GM12892 (cell line): ENCODE measurements at regions not wholly inside any gene's neighbourhood (a gene's known extent, or its start where the extent isn't known, plus 50 kb on each side); places are given as distances from the start of the nearest gene placed in this dataset.

Experiments
- POLR2A ChIP-seq: IDR thresholded peaks from 2 replicates; pipeline ENCODE4 v1.6.1; 2011; ENCODE audit warnings: low read depth, low read length, control low read depth
- POLR2AphosphoS5 ChIP-seq: IDR thresholded peaks from 2 replicates; pipeline ENCODE4 v1.6.1; 2011; ENCODE audit warnings: low read depth, low read length, control low read depth

- TF ChIP-seq POLR2A (no peak), POLR2AphosphoS5 (no peak)
Observed at GRCh38 chr2:4914551-4914950, 777.6 kb upstream of the SOX11 start.
